Astrocyte (in vitro differentiated cells and primary cell): ENCODE measurements at regions not wholly inside any gene's neighbourhood (a gene's known extent, or its start where the extent isn't known, plus 50 kb on each side); places are given as distances from the start of the nearest gene placed in this dataset.

Experiments used
- CTCF ChIP-seq: IDR thresholded peaks from 2 replicates; pipeline ENCODE4 v1.5.1; 2011; ENCODE audit warnings: low read depth, mild to moderate bottlenecking, inconsistent platforms, low read length, moderate library complexity; ENCODE audit not compliant: insufficient read depth
- EZH2 ChIP-seq: IDR thresholded peaks from 2 replicates; pipeline ENCODE4 v1.6.1; 2012; ENCODE audit warnings: mild to moderate bottlenecking, low read length, inconsistent platforms; ENCODE audit not compliant: insufficient read depth

GRCh38 chr2:150353376-150353775 lies 134.1 kb downstream of the RND3 start:
- TF ChIP-seq EZH2: no peak
- no peak for TF ChIP-seq CTCF
